ENCODE measurements at regions not wholly inside any gene's neighbourhood (a gene's known extent, or its start where the extent isn't known, plus 50 kb on each side); places are given as distances from the start of the nearest gene placed in this dataset.
"Not testable (repeated sequence)": the region's sequence is repeated elsewhere in the genome, so short reads cannot be mapped to it uniquely, and the experiment has no call there.

GRCh38 chr14:105742531-105742848 is 216.1 kb downstream of the TMEM121 start:
- Histone ChIP-seq H3K9me2 (replicated peaks; ENCODE audit: control insufficient read depth, low read length) (no peaks in the 10 kb centered on the region), H3K79me2 (ENCODE audit: control insufficient read depth, low read length) (peaks cover 8% of the 10 kb centered on the region), H3K4me3 (ENCODE audit: low read length) (no peak overlapping the region; the same call in 1 of the 2 replicates), H4K20me1 (ENCODE audit: control insufficient read depth, insufficient read depth, low read depth, low read length) (no peaks in the 10 kb centered on the region), H3F3A (ENCODE audit: control insufficient read depth, insufficient read depth) (no peaks in the 10 kb centered on the region), H3K4me1 (ENCODE audit: control insufficient read depth, low read length) (peaks cover 7% of the 10 kb centered on the region), H3K36me3 (ENCODE audit: control insufficient read depth, low read length) (peaks cover 11% of the 10 kb centered on the region; the same call in 1 of the 2 replicates), H3K9me3 (ENCODE audit: control insufficient read depth, insufficient read depth, low read length) (no peaks in the 10 kb centered on the region), H3K4me2 (ENCODE audit: low read length) (no peak overlapping the region), H3K27me3 (ENCODE audit: control insufficient read depth, low read length) (no peaks in the 10 kb centered on the region), H3K27ac (ENCODE audit: low read depth, low read length) (no peak overlapping the region)
- TF ChIP-seq CTCF (IDR thresholded peaks at IDR 0.05; ENCODE audit: low read depth, low read length, poor library complexity, severe bottlenecking): no peak
- TF ChIP-seq EZH2phosphoT487 (IDR thresholded peaks at IDR 0.05; ENCODE audit: borderline replicate concordance, low read length): no peak

GRCh38 chr14:105742904-105743701 is 216.7 kb downstream of the TMEM121 start:
- H3K4me1 ChIP-seq (ENCODE audit: control insufficient read depth, low read length); H3K36me3 ChIP-seq (ENCODE audit: control insufficient read depth, low read length); H3K9me3 ChIP-seq (ENCODE audit: control insufficient read depth, insufficient read depth, low read length); H4K20me1 ChIP-seq (ENCODE audit: control insufficient read depth, insufficient read depth, low read depth, low read length); H3K27me3 ChIP-seq (ENCODE audit: control insufficient read depth, low read length); H3K4me3 ChIP-seq (ENCODE audit: low read length); H3K9me2 ChIP-seq (replicated peaks; ENCODE audit: control insufficient read depth, low read length); H3K27ac ChIP-seq (ENCODE audit: low read depth, low read length); H3K79me2 ChIP-seq (ENCODE audit: control insufficient read depth, low read length); H3K4me2 ChIP-seq (ENCODE audit: low read length); H3F3A ChIP-seq (ENCODE audit: control insufficient read depth, insufficient read depth): not testable (repeated sequence)

GRCh38 chr14:105744213-105744787 is 217.9 kb downstream of the TMEM121 start:
- not testable (repeated sequence) for H3K36me3 ChIP-seq (ENCODE audit: control insufficient read depth, low read length); H3K9me3 ChIP-seq (ENCODE audit: control insufficient read depth, insufficient read depth, low read length); H4K20me1 ChIP-seq (ENCODE audit: control insufficient read depth, insufficient read depth, low read depth, low read length); H3K4me3 ChIP-seq (ENCODE audit: low read length); H3K4me1 ChIP-seq (ENCODE audit: control insufficient read depth, low read length); H3K9me2 ChIP-seq (replicated peaks; ENCODE audit: control insufficient read depth, low read length); H3K79me2 ChIP-seq (ENCODE audit: control insufficient read depth, low read length); H3F3A ChIP-seq (ENCODE audit: control insufficient read depth, insufficient read depth); H3K27me3 ChIP-seq (ENCODE audit: control insufficient read depth, low read length)
- peak overlapping the region; percentile 16; the same call in 1 of the 2 replicates for H3K4me2 ChIP-seq (ENCODE audit: low read length)
- peak overlapping the region; percentile 34 for H3K27ac ChIP-seq (ENCODE audit: low read depth, low read length)

- H3K4me1 ChIP-seq (ENCODE audit: control insufficient read depth, low read length): peaks cover 7% of the 10 kb centered on the region
- no peaks in the 10 kb centered on the region for H3K9me2 ChIP-seq (replicated peaks; ENCODE audit: control insufficient read depth, low read length)
- H3K36me3 ChIP-seq (ENCODE audit: control insufficient read depth, low read length): no peaks in the 10 kb centered on the region
- H3F3A ChIP-seq (ENCODE audit: control insufficient read depth, insufficient read depth): no peaks in the 10 kb centered on the region
- TF ChIP-seq CTCF (IDR thresholded peaks at IDR 0.05; ENCODE audit: low read depth, low read length, poor library complexity, severe bottlenecking) (no peak), EZH2phosphoT487 (IDR thresholded peaks at IDR 0.05; ENCODE audit: borderline replicate concordance, low read length) (no peak)
- no peaks in the 10 kb centered on the region for H3K9me3 ChIP-seq (ENCODE audit: control insufficient read depth, insufficient read depth, low read length)
- H3K27ac ChIP-seq (ENCODE audit: low read depth, low read length): peak overlapping the region; percentile 89
- H3K27me3 ChIP-seq (ENCODE audit: control insufficient read depth, low read length): no peaks in the 10 kb centered on the region
- peak overlapping the region; percentile 70 for H3K4me3 ChIP-seq (ENCODE audit: low read length)
- no peaks in the 10 kb centered on the region for H4K20me1 ChIP-seq (ENCODE audit: control insufficient read depth, insufficient read depth, low read depth, low read length)
- H3K79me2 ChIP-seq (ENCODE audit: control insufficient read depth, low read length): peaks cover 8% of the 10 kb centered on the region
- peak overlapping the region; percentile 79 for H3K4me2 ChIP-seq (ENCODE audit: low read length)
Measured at GRCh38 chr14:105745433-105746123, 219.2 kb downstream of the TMEM121 start.

Data from DOHH2 (cell line).